Lung (tissue), 11 donors: ENCODE measurements at regions not wholly inside any gene's neighbourhood (a gene's known extent, or its start where the extent isn't known, plus 50 kb on each side); places are given as distances from the start of the nearest gene placed in this dataset.

ENCODE experiments used
- ATAC-seq: fragments of 200-7000 bp; cut with Tn5 transposase; one replicate; pipeline ENCODE4 v1.9.1; 2020; ENCODE audit warnings: moderate number of reproducible peaks; ENCODE audit not compliant: insufficient read depth, low FRiP score
- DNase-seq, 3 donors: peaks; one replicate each; pipeline ENCODE4 v3.0.0-alpha.2; 2013 to 2017
- H3K27ac ChIP-seq, 2 donors: one replicate each; pipeline ENCODE4 v1.5.1; 2013; ENCODE audit warnings: mild to moderate bottlenecking in 2 of 2, moderate library complexity in 2 of 2, control low read depth in 1 of 2, inconsistent platforms in 1 of 2, low read depth in 1 of 2, low read length in 1 of 2
- H3K27me3 ChIP-seq, 3 donors: one replicate each; pipeline ENCODE4 v1.5.1; 2013; ENCODE audit warnings: low read length in 2 of 3; ENCODE audit not compliant: control insufficient read depth in 3 of 3, insufficient read depth in 3 of 3
- H3K36me3 ChIP-seq, 4 donors: one replicate each; pipeline ENCODE4 v1.5.1; 2013; ENCODE audit warnings: low read length in 4 of 4, mild to moderate bottlenecking in 1 of 4, moderate library complexity in 1 of 4; ENCODE audit not compliant: control insufficient read depth in 4 of 4, insufficient read depth in 4 of 4
- H3K4me1 ChIP-seq, 5 donors: one replicate each; pipeline ENCODE4 v1.5.1; 2013; ENCODE audit warnings: low read length in 5 of 5, mild to moderate bottlenecking in 2 of 5, moderate library complexity in 1 of 5; ENCODE audit not compliant: control insufficient read depth in 5 of 5, insufficient read depth in 5 of 5
- H3K4me3 ChIP-seq: one replicate; pipeline ENCODE4 v1.5.1; 2013; ENCODE audit warnings: mild to moderate bottlenecking, control low read depth, moderate library complexity
- H3K9ac ChIP-seq, 2 donors: one replicate each; pipeline ENCODE4 v1.5.1; 2013; ENCODE audit warnings: low read length in 2 of 2, control low read depth in 1 of 2; ENCODE audit not compliant: insufficient read depth in 1 of 2
- H3K9me3 ChIP-seq, 4 donors: one replicate each; pipeline ENCODE4 v1.5.1; 2013; ENCODE audit warnings: low read length in 3 of 4, mild to moderate bottlenecking in 1 of 4, moderate library complexity in 1 of 4; ENCODE audit not compliant: control insufficient read depth in 4 of 4, insufficient read depth in 3 of 4
- WGBS, 2 donors: extraction: QIAGEN DNeasy Blood & Tissue Kit; methylation state at CpG; one replicate each; pipeline ENCODE4 v1.1.7; 2013; 5-methylcytosine and 5-hydroxymethylcytosine counted together
- TF ChIP-seq, protein P1 (sequence below): IDR thresholded peaks from 2 replicates; pipeline ENCODE4 v1.5.1; 2012; ENCODE audit warnings: mild to moderate bottlenecking; ENCODE audit errors: control extremely low read depth, extremely low read depth
- donor health status: control.
- donor health status: control.
- donor health status: Bipolar disorder and iron deficiency.
- donor health status: healthy.
- donor health status: DM: yes; HTN: yes; CAD: no.

GRCh38 chr5:155455791-155456514, 442.4 kb downstream of the KIF4B start:
- 71 to 80% methylated on average over 4 of the region's 4 CpGs for whole genome bisulfite sequencing, 2 donors
- DNase-seq (no peak), ATAC-seq (no peak)
- Histone ChIP-seq H3K4me3 (no peak overlapping the region), H3K9ac (no peak overlapping the region), H3K27ac (no peak overlapping the region), H3K4me1 (no peaks in the 10 kb centered on the region), H3K9me3 (no peaks in the 10 kb centered on the region), H3K36me3 (no peaks in the 10 kb centered on the region), H3K27me3 (no peaks in the 10 kb centered on the region)
- TF ChIP-seq, protein P1, sequence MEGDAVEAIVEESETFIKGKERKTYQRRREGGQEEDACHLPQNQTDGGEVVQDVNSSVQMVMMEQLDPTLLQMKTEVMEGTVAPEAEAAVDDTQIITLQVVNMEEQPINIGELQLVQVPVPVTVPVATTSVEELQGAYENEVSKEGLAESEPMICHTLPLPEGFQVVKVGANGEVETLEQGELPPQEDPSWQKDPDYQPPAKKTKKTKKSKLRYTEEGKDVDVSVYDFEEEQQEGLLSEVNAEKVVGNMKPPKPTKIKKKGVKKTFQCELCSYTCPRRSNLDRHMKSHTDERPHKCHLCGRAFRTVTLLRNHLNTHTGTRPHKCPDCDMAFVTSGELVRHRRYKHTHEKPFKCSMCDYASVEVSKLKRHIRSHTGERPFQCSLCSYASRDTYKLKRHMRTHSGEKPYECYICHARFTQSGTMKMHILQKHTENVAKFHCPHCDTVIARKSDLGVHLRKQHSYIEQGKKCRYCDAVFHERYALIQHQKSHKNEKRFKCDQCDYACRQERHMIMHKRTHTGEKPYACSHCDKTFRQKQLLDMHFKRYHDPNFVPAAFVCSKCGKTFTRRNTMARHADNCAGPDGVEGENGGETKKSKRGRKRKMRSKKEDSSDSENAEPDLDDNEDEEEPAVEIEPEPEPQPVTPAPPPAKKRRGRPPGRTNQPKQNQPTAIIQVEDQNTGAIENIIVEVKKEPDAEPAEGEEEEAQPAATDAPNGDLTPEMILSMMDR = no peak

DNA sequence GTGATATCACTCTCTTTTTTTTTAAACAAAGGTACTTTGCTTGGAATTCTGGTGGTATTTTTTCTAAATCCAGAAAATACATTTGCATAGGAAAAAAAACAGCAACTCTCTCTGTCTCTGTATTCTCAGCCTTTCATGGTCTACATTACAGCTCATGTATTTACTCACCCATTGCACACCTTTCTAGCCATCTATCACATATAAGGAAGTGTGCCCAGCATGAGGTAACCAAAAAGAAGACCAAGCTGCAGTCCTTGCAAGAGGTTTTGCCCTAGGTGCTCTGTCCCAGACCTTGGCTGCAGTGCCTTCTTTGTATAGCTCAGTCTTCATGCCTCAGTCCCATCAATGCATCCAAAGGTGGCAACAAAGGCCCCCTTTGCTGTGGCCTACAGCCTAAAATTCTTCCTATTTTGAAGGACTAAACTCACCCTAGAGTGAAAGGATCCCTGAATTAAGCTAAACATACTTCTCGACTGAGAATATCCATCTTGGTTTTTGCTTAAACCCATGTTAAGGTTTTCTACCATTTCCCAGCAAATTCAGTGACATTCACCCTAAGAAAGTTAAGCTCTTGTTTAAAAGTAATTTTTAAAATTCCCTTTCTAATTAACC, 446.4 kb downstream of the KIF4B start:
- 90 to 96% methylated on average over 1 of the region's 1 CpG for WGBS, 2 donors
- Histone ChIP-seq H3K4me3 (no peak overlapping the region), H3K27me3 (no peaks in the 10 kb centered on the region), H3K27ac (no peak overlapping the region), H3K4me1 (no peaks in the 10 kb centered on the region), H3K36me3 (no peaks in the 10 kb centered on the region), H3K9me3 (no peaks in the 10 kb centered on the region), H3K9ac (no peak overlapping the region)
- DNase-seq (no peak), ATAC-seq (no peak)
- TF ChIP-seq, protein P1 = no peak

DNA sequence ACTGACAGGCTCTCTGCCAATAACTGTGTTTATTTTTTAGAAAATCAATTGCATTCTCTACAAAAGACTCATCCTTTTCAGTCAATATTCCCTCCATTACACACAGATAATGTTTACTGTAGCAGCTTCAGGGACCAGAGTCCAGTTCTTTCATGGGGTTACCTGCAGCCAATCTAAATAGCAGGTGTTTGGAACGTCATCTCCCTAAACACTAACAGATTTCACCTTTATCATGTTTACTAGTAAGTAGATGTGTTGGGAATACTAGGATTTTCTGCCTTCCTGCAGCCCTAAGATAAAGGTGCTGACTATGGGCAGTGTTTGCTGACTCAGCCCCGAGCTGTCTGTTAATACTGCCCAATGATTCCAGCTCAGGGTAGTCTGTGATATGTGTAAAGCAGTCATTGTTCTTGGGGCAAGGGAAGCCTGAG, 447.0 kb downstream of the KIF4B start:
- H3K27me3 ChIP-seq = no peaks in the 10 kb centered on the region
- H3K36me3 ChIP-seq = no peaks in the 10 kb centered on the region
- H3K4me3 ChIP-seq = no peak overlapping the region
- ATAC-seq = no peak
- H3K27ac ChIP-seq = no peak overlapping the region
- H3K9ac ChIP-seq = no peak overlapping the region
- H3K4me1 ChIP-seq = no peaks in the 10 kb centered on the region
- WGBS, 2 donors = 53 to 64% methylated on average over 2 of the region's 2 CpGs
- TF ChIP-seq, protein P1 = no peak
- DNase-seq = no peak
- no peaks in the 10 kb centered on the region for H3K9me3 ChIP-seq

- no peak overlapping the region for H3K9ac ChIP-seq
- H3K27ac ChIP-seq = no peak overlapping the region
- no peaks in the 10 kb centered on the region for H3K9me3 ChIP-seq
- TF ChIP-seq, protein P1 = no peak
- 57 to 78% methylated on average over 4 of the region's 4 CpGs for WGBS, 2 donors
- ATAC-seq (no peak), DNase-seq (no peak)
- H3K4me3 ChIP-seq = no peak overlapping the region
- H3K27me3 ChIP-seq = no peaks in the 10 kb centered on the region
- H3K4me1 ChIP-seq = no peaks in the 10 kb centered on the region
- H3K36me3 ChIP-seq = no peaks in the 10 kb centered on the region
Measured at GRCh38 chr5:155461304-155461703, 447.7 kb downstream of the KIF4B start.
